SK-N-SH (cell line): ENCODE measurements at regions not wholly inside any gene's neighbourhood (a gene's known extent, or its start where the extent isn't known, plus 50 kb on each side); places are given as distances from the start of the nearest gene placed in this dataset.

Source experiments
- CTCF ChIA-PET: fragments of 300-600, 350-600 bp; formaldehyde crosslinking; extraction: SDS; loops from one replicate; lab custom pipeline; 2021; lab: Yijun Ruan, JAX
- POLR2A ChIA-PET: fragments of 350-600 bp; sonication (Branson Sonifier 250); formaldehyde crosslinking; extraction: SDS; loops from one replicate; lab custom pipeline; 2020; ENCODE audit warnings: antibody characterized with exemption, inconsistent platforms; lab: Yijun Ruan, JAX
- DNase-seq: peaks from one replicate; pipeline ENCODE4 v3.0.0; 2012
- H2AFZ ChIP-seq: fragments of 200-600 bp; sonication (generic); 2 replicates; pipeline ENCODE4 v1.8.1; 2016; ENCODE audit warnings: antibody characterized with exemption, mild to moderate bottlenecking, low read depth
- H3F3A ChIP-seq: fragments of 200-600 bp; sonication (generic); replicated peaks from 2 replicates; pipeline ENCODE3; 2016; ENCODE audit warnings: antibody characterized with exemption, mild to moderate bottlenecking; ENCODE audit not compliant: insufficient read depth
- H3K27ac ChIP-seq, 2 experiments: fragments of 200-500 bp in 1 of 2; fragments of 200-600 bp in 1 of 2; sonication (Bioruptor generic) in 1 of 2; sonication (generic), shearing (Covaris generic) in 1 of 2; 2 replicates each; pipeline versions ENCODE4 v1.5.1 to v1.6.1; 2014 to 2016; ENCODE audit warnings: low read depth in 2 of 2, inconsistent platforms in 1 of 2, low read length in 1 of 2, mild to moderate bottlenecking in 1 of 2, mixed read lengths in 1 of 2
- H3K27me3 ChIP-seq: fragments of 200-600 bp; sonication (generic), shearing (Covaris generic); 2 replicates; pipeline ENCODE4 v1.6.1; 2016; ENCODE audit warnings: mixed run types; ENCODE audit not compliant: insufficient read depth
- H3K36me3 ChIP-seq, 2 experiments: fragments of 200-500 bp in 1 of 2; fragments of 200-600 bp in 1 of 2; sonication (Bioruptor generic) in 1 of 2; sonication (generic) in 1 of 2; replicated peaks in 1 of 2; 2 replicates each; pipeline versions ENCODE3 to v1.5.1; 2014 to 2016; ENCODE audit warnings: low read length in 1 of 2, mild to moderate bottlenecking in 1 of 2; ENCODE audit not compliant: insufficient read depth in 2 of 2, control insufficient read depth in 1 of 2
- H3K4me1 ChIP-seq, 2 experiments: fragments of 200-500 bp in 1 of 2; fragments of 200-600 bp in 1 of 2; sonication (Bioruptor generic) in 1 of 2; sonication (generic), shearing (Covaris generic) in 1 of 2; 2 replicates each; pipeline versions ENCODE4 v1.5.1 to v1.6.1; 2014 to 2016; ENCODE audit warnings: low read depth in 1 of 2, low read length in 1 of 2, mixed run types in 1 of 2; ENCODE audit not compliant: insufficient read depth in 2 of 2, control insufficient read depth in 1 of 2
- H3K4me2 ChIP-seq: fragments of 200-600 bp; sonication (generic), shearing (Covaris generic); 2 replicates; pipeline ENCODE4 v1.6.1; 2017; ENCODE audit warnings: mixed run types
- H3K4me3 ChIP-seq, 2 experiments: fragments of 200-500 bp in 1 of 2; fragments of 200-600 bp in 1 of 2; sonication (Bioruptor generic) in 1 of 2; sonication (generic), shearing (Covaris generic) in 1 of 2; 2 replicates each; pipeline versions ENCODE4 v1.5.1 to v1.8.1; 2014 to 2016; ENCODE audit warnings: low read depth in 2 of 2, inconsistent platforms in 1 of 2, low read length in 1 of 2, mild to moderate bottlenecking in 1 of 2, mixed read lengths in 1 of 2, moderate library complexity in 1 of 2
- H3K79me2 ChIP-seq: fragments of 200-600 bp; sonication (generic); 2 replicates; pipeline ENCODE4 v1.8.1; 2017; ENCODE audit warnings: mild to moderate bottlenecking; ENCODE audit not compliant: insufficient read depth
- H3K9ac ChIP-seq: fragments of 200-600 bp; sonication (generic); 2 replicates; pipeline ENCODE4 v1.6.1; 2017; ENCODE audit warnings: mixed run types
- H3K9me2 ChIP-seq: fragments of 200-600 bp; sonication (generic); 2 replicates; pipeline ENCODE4 v1.6.1; 2017; ENCODE audit warnings: mixed run types
- H3K9me3 ChIP-seq: fragments of 200-600 bp; sonication (generic); 2 replicates; pipeline ENCODE4 v1.6.1; 2017; ENCODE audit warnings: mixed run types, mild to moderate bottlenecking, moderate library complexity
- H4K20me1 ChIP-seq: fragments of 200-600 bp; sonication (generic); 2 replicates; pipeline ENCODE4 v1.6.1; 2017; ENCODE audit warnings: mild to moderate bottlenecking, mixed run types; ENCODE audit not compliant: insufficient read depth
- CHD2 ChIP-seq: fragments of 150-350 bp; IDR thresholded peaks from 2 replicates; pipeline ENCODE4 v1.6.1; 2018; ENCODE audit warnings: low read length; ENCODE audit not compliant: partially characterized antibody
- FOXJ3 ChIP-seq: sonication (generic); formaldehyde crosslinking; IDR thresholded peaks from 2 replicates; pipeline ENCODE4 v1.5.1; 2020; ENCODE audit warnings: mild to moderate bottlenecking, missing genetic modification reagents
- GATA2 ChIP-seq: sonication (generic); formaldehyde crosslinking; IDR thresholded peaks from 2 replicates; pipeline ENCODE4 v1.5.0; 2020; ENCODE audit warnings: mild to moderate bottlenecking, missing genetic modification reagents
- JUND ChIP-seq: IDR thresholded peaks from 2 replicates; pipeline ENCODE4 v1.4.0; 2012
- NFIC ChIP-seq: IDR thresholded peaks from 2 replicates; pipeline ENCODE4 v1.4.0; 2012; ENCODE audit warnings: borderline replicate concordance
- NRF1 ChIP-seq: IDR thresholded peaks from 2 replicates; pipeline ENCODE4 v1.6.1; 2012; ENCODE audit warnings: low read depth, mild to moderate bottlenecking, low read length
- RAD21 ChIP-seq: IDR thresholded peaks from 2 replicates; pipeline ENCODE4 v1.6.1; 2012; ENCODE audit warnings: mild to moderate bottlenecking, low read length
- RXRA ChIP-seq: IDR thresholded peaks from 2 replicates; pipeline ENCODE4 v1.4.0; 2012; ENCODE audit warnings: low read depth, mild to moderate bottlenecking, borderline replicate concordance
- SMC3 ChIP-seq: IDR thresholded peaks from 2 replicates; pipeline ENCODE4 v1.6.1; 2012; ENCODE audit warnings: low read depth, low read length, improper control_type of control experiment
- TCF12 ChIP-seq: IDR thresholded peaks from 2 replicates; pipeline ENCODE4 v1.4.0; 2012
- TEAD4 ChIP-seq: IDR thresholded peaks from 2 replicates; pipeline ENCODE4 v1.4.0; 2012; ENCODE audit warnings: mild to moderate bottlenecking, borderline replicate concordance; ENCODE audit not compliant: insufficient read depth
- YY1 ChIP-seq: IDR thresholded peaks from 2 replicates; pipeline ENCODE4 v1.4.0; 2012; ENCODE audit warnings: low read depth, mild to moderate bottlenecking
- WGBS: methylation state at CpG from one replicate; pipeline ENCODE4 v1.1.6; 2017; ENCODE audit warnings: low lambda C conversion rate; 5-methylcytosine and 5-hydroxymethylcytosine counted together
- TF ChIP-seq, protein P1 (sequence below): fragments of 150-350 bp; IDR thresholded peaks from 2 replicates; pipeline ENCODE4 v1.6.1; 2016; ENCODE audit warnings: mild to moderate bottlenecking, low read depth, low read length
- TF ChIP-seq, protein P2 (sequence below): fragments of 150-350 bp; IDR thresholded peaks from 2 replicates; pipeline ENCODE4 v1.6.1; 2017; ENCODE audit warnings: antibody characterized with exemption, low read length, low read depth, borderline replicate concordance
- TF ChIP-seq, protein P3 (sequence below): IDR thresholded peaks from 2 replicates; pipeline ENCODE4 v1.4.0; 2012; ENCODE audit warnings: low read depth, borderline replicate concordance
- TF ChIP-seq, protein P4 (sequence below): fragments of 200-600 bp; sonication (generic); IDR thresholded peaks from 2 replicates; pipeline ENCODE4 v1.6.1; 2017; ENCODE audit warnings: antibody characterized with exemption, mild to moderate bottlenecking, moderate library complexity

DNA sequence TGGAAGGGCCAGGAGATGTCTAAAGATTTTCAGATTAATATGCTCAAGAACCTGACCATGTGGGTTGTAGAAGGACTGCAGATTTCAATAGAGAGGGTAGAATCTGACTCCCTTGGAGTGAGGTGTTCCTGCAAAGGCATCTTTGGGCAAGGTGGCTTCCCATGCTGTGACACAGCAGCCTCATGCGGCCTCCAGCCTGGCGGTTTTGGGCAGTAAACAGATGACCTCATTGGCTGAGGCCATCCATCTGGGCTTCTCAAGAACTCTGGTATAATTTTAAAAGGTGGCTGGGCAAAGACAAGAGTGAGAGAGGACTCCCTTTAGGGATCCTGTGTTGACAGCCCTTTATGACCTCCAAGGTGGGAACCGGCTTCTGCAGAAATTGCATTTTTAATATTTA, 90.3 kb upstream of the ERCC6L2 start:
- no peaks in the 10 kb centered on the region for H3F3A ChIP-seq
- no peaks in the 10 kb centered on the region for H3K79me2 ChIP-seq
- H3K4me3 ChIP-seq, result no peak overlapping the region
- no peaks in the 10 kb centered on the region for H4K20me1 ChIP-seq
- TF ChIP-seq, protein P1, sequence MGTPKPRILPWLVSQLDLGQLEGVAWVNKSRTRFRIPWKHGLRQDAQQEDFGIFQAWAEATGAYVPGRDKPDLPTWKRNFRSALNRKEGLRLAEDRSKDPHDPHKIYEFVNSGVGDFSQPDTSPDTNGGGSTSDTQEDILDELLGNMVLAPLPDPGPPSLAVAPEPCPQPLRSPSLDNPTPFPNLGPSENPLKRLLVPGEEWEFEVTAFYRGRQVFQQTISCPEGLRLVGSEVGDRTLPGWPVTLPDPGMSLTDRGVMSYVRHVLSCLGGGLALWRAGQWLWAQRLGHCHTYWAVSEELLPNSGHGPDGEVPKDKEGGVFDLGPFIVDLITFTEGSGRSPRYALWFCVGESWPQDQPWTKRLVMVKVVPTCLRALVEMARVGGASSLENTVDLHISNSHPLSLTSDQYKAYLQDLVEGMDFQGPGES, result no peak
- no peak for TF ChIP-seq GATA2 (CRISPR knock-in tag)
- TF ChIP-seq SMC3, result no peak
- TF ChIP-seq YY1, result no peak
- no peak for TF ChIP-seq TCF12
- TF ChIP-seq CHD2, result no peak
- TF ChIP-seq, protein P2, sequence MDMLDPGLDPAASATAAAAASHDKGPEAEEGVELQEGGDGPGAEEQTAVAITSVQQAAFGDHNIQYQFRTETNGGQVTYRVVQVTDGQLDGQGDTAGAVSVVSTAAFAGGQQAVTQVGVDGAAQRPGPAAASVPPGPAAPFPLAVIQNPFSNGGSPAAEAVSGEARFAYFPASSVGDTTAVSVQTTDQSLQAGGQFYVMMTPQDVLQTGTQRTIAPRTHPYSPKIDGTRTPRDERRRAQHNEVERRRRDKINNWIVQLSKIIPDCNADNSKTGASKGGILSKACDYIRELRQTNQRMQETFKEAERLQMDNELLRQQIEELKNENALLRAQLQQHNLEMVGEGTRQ, result no peak
- no peak for TF ChIP-seq RXRA
- TF ChIP-seq FOXJ3 (CRISPR knock-in tag), result no peak
- no peak for TF ChIP-seq TEAD4
- TF ChIP-seq, protein P3, sequence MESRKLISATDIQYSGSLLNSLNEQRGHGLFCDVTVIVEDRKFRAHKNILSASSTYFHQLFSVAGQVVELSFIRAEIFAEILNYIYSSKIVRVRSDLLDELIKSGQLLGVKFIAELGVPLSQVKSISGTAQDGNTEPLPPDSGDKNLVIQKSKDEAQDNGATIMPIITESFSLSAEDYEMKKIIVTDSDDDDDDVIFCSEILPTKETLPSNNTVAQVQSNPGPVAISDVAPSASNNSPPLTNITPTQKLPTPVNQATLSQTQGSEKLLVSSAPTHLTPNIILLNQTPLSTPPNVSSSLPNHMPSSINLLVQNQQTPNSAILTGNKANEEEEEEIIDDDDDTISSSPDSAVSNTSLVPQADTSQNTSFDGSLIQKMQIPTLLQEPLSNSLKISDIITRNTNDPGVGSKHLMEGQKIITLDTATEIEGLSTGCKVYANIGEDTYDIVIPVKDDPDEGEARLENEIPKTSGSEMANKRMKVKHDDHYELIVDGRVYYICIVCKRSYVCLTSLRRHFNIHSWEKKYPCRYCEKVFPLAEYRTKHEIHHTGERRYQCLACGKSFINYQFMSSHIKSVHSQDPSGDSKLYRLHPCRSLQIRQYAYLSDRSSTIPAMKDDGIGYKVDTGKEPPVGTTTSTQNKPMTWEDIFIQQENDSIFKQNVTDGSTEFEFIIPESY, result no peak
- TF ChIP-seq JUND, result no peak
- no peak for TF ChIP-seq NFIC
- TF ChIP-seq, protein P4, sequence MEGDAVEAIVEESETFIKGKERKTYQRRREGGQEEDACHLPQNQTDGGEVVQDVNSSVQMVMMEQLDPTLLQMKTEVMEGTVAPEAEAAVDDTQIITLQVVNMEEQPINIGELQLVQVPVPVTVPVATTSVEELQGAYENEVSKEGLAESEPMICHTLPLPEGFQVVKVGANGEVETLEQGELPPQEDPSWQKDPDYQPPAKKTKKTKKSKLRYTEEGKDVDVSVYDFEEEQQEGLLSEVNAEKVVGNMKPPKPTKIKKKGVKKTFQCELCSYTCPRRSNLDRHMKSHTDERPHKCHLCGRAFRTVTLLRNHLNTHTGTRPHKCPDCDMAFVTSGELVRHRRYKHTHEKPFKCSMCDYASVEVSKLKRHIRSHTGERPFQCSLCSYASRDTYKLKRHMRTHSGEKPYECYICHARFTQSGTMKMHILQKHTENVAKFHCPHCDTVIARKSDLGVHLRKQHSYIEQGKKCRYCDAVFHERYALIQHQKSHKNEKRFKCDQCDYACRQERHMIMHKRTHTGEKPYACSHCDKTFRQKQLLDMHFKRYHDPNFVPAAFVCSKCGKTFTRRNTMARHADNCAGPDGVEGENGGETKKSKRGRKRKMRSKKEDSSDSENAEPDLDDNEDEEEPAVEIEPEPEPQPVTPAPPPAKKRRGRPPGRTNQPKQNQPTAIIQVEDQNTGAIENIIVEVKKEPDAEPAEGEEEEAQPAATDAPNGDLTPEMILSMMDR, result no peak
- TF ChIP-seq RAD21, result no peak
- TF ChIP-seq NRF1, result no peak
- H3K36me3 ChIP-seq, result no peaks in the 10 kb centered on the region
- no peak overlapping the region for H3K9ac ChIP-seq
- H3K27ac ChIP-seq, result no peak overlapping the region
- ChIA-PET POLR2A (no interaction called here), CTCF (no interaction called here)
- H3K4me1 ChIP-seq, result no peaks in the 10 kb centered on the region
- no peak overlapping the region for H3K4me2 ChIP-seq
- DNase-seq, result no peak
- WGBS, result 93% methylated on average over 3 of the region's 3 CpGs
- H3K9me3 ChIP-seq, result no peaks in the 10 kb centered on the region
- no peak overlapping the region for H2AFZ ChIP-seq
- H3K9me2 ChIP-seq, result no peaks in the 10 kb centered on the region
- no peaks in the 10 kb centered on the region for H3K27me3 ChIP-seq
